ENCODE measurements at regions not wholly inside any gene's neighbourhood (a gene's known extent, or its start where the extent isn't known, plus 50 kb on each side); places are given as distances from the start of the nearest gene placed in this dataset.

DNA sequence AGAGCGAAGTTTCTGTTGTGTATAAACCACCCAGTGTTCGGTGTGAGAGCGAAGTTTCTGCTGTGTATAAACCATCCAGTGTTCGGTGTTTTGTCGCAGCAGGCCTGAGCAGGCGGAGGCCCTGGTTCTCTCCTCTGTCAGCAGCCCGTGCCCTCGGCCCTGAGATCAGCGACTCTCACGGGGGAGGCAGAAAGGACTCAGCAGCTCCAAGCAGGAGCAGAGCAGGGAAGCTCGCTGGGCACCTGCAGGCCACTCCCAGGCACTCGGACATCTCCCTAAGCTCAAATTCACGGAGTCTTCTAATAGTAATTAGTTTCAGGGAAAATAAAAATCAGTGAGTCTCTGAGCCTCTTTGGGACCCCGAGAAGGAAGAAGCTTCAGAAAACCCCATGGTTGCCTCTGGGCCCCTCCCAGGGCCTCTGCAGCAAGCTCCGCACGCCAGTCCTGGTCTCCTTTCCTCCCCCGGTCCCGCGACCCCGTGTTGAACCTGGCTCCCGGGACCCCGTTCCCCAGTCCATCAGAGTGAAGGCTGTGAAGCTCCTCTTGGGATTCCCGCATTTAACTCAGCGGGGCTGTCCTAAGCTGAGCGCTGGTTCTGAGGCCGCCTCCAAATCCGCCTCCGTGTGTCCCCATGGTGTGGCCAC is 81.9 kb upstream of the ADAMTS2 start:
- DNase-seq, result no peak

DNA sequence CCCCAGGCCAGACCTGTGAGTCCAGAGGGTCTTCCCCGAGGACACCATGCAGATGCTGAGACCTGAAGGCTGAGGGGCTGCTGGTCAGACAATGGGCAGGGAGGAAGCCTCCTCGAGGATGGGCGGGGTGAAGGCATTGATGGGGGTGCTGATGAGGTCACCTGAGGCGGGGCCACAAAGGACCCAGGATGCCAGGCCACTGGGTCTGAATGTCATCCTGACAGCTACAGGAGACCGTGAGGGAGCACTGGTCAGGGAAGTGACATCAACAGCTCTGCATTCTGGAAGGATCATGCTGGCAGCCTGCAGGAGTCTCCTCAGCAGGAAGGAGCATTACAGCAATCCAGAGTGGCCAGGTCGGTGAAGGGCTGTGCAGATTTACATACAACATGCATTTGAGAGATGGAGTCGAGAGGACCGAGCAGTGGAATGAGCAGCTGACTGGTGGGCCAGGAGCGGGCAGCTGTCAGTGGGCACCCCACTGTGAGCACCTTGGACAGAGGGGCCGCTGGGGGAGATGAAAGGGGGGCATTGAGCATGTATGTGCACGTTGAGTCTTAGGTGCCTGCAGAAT is 77.7 kb upstream of the ADAMTS2 start:
- DNase-seq, result no peak

DNA sequence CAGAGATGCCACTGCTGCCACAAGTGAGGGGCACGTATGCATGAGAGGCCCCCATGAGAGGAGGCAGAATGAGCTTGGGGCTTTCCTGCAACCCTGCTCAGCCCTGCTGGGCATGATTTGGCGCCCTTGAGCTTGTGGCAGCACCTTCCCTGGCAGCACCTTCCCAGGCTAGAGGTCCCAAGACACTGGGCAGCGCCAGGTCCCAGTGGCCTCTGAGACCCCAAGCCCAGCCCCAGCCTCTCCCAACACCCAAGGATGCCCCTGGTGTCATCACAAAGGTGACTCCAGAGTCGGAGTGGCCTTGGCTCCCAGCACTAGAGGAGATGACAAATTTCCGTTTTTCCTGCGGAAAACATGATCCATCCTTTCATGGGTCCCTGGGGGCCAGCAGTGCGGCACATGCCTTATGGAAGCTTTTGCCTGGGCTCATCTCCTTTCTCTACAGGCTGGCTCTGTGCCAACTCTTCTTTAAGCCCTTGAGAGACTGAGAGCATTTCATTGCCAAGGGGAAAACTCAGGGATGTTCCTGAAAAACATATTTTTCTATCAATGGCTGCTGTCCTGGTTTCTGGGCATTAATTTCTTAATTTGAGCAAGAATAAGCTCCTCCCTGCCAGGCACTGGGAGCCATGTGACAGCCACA is 77.1 kb upstream of the ADAMTS2 start:
- peak in 1 of 2 experiments; percentile 10 for DNase-seq

GRCh38 chr5:179421144-179421901 is 76.1 kb upstream of the ADAMTS2 start:
- no peak for DNase-seq

DNA sequence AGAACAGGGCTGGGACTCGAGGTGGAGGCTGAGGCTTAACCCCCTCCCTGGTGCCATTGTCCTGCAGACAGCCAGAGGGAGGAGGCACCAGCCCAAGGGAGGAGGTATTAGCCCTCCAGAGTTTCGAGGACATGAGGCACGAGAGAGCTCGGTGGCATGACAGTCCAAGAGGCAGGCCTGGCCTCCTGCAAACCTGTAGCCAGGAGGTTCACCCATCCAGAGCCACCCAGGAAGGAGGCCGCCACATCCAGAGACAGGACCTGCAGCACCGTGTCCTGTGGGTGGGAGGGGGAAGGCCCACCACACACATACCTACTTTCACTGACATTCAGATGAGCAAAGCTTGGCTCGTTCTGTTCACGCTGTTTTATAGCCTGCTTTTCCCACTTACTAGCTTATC is 75.2 kb upstream of the ADAMTS2 start:
- no peak for DNase-seq

DNA sequence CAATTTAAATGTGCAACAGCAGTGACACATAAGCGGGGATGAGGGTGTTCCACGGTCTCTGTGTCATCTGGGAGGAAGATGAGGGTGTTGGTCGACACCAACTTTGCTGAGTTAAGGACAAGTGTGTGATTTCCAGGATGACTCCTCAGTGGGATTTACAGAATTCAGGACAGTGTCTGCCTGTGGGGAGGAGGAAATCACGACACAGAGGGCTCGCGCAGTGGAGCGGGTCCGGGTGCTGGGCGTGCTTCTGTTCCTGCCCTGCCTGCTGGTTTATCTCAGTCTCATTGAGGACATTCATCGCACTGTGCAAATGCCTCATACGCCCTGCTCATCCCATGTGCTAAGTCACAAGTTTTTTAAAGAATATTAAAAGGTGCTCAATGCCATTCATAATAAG is 73.7 kb upstream of the ADAMTS2 start:
- DNase-seq, result no peak

DNA sequence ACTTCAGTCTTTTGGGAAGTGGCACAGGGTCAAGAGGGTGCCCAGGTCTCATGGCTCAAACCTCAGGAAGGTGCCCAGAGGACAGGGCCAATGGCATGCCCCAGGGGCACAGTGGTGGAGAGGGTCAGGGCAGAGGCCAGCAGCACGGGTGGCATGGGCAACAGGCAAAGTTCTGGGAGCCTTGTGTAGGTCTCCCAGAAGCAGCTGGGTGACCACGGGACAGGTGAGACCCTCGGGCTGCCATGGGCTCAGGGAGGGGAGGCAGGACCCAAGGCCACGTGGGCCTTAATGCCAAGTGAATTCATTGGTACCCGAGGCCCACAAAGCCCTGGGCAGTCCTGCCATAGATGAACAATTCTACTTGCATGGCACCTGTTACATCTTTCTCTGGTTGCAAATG is 72.4 kb upstream of the ADAMTS2 start:
- DNase-seq, result no peak

- DNase-seq, result peak; percentile 64 to 81
Measured at GRCh38 chr5:179417016-179417415, 71.8 kb upstream of the ADAMTS2 start.

DNA sequence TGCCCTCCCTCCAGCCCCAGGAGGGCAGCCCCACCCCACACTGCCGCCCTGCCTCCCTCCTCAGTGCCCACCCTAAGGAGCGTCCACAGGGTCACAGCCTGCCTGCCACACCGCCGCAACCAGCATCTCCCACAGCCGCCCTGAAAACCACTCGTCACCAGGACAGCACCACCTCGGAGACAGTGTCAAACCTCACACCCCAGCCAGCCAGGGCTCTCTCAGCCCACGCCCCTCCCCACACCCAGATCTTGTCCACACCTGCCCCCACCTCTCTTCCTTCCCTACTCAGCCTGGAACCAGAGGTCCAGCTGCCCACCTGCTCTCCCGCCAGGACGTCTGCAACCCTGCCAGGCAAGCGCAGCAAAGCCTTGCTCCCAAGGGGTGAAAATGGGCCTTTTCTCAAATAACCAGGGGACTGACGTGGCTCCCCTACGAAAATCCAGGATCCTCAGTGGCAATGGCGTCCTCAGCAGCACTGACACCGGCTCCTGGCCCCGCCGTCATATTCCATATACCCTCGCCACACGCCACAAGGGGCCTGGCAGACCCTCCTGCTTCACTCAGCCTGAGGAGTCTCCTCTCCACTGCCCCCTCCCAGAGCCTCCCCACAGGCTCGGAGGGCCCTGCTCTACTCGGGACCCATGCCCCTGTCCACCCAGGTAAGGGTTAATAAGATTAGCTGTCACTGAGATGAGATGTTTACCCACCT is 71.0 kb upstream of the ADAMTS2 start:
- peak in 1 of 2 experiments; percentile 33 for DNase-seq

DNA sequence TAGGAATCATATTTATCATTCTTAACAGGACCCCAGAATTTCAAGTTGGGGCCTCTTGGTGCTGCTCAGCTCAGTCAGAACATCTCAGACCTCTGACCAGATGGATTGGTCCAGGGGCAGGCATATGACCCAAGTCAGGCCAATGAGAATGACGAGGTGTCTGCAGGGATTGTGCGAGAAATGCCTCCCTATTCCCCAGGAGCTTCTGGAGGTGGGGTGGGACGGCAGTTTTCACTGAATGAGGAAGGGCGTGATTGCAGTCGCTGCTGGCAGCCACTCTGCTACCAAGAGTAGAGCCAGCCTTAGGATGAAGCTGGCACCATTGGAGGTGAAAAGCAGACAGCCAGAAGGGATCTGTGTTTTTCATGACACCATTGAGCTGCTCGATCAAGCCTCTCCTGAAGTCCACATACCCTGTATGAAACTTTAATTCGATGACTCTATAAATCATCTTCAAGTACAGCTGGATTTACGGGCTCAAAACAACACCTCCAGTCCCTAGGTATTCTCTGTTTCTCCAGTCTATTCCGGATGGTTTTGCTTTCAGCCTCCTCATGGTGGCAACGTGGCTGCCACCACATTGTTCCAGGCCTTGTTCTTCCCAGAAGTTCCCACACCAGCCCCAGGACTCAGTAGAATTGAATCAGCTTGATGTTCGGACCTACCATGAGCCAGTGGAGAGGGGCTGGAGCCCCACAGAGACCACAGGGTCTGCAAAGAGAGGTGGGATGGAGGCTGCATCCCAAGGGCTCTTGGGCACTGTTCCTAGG is 70.2 kb upstream of the ADAMTS2 start:
- no peak for DNase-seq

DNA sequence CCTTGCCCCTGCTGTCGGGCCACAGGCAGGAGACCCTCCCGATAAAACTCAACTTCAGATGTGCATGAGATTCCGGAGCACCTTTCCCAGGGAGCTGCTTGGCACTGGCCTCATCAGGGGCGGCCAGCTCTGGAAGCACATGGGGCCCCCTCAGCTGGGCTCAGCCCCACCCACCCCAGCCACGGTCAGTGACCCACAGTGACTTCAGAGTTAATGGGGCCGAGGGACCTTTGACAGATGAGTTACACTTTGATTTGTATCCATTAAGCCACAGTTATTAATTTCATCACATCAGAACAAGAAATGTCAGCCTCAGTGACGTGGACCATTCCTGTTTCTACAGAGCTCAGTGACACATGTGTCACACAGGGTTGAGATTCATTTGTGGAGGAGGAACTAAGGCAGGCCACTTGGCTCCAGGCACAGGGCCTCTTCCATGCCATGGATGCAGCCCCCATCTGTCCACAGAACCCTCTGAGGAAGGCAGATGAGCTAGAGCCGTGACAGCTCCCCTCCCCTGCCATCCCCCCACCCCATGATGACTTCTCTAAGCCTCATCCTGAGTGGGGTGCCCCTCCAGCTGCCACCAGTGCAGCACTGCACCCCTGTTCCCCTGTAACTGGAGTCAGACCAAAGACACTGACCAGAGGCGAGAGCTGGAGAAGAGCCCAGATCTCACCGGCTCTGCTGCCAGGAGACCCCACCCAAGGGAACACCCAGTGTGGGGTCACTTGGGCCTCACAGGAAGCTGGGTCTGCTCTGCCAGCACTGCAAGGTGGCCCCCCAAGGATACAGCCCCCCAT is 69.4 kb upstream of the ADAMTS2 start:
- no peak for DNase-seq

DNA sequence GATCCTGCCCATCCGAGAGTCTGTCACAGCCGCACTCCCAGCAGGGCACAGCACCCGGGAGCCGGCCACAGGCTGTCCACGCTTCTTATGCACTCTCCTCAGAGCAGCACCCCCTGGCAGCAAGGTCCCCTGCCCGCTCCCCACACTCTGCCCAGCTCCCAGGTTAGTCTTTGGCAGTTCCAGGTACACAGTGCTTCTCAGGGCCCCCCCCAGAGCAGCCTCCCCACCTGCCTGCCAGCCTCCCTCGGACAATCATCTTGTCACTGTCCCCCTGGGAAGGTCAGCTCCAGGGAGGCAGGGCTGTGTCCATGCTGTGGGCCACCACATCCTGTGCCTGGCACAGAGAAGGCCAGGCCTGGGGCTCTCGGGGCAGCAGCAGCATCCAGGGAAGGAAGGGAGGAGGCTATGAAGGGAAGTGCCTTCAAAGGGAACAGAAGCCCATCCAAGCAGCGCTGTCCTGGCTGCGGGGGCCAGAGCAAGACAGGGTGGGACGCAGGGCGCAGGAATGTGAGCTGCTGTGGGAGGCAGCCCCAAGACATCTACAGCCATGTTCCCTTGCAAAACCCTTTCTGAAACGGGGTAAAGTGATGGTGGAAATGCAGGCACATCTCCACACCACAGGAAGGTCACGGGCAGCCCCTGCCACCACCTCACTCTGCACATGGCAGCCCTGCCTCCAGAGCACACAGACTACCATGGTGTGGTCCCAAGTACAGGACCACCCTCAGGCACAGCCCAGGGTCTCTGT is 68.6 kb upstream of the ADAMTS2 start:
- no peak for DNase-seq

GRCh38 chr5:179413086-179413690 is 67.9 kb upstream of the ADAMTS2 start:
- no peak for DNase-seq

DNA sequence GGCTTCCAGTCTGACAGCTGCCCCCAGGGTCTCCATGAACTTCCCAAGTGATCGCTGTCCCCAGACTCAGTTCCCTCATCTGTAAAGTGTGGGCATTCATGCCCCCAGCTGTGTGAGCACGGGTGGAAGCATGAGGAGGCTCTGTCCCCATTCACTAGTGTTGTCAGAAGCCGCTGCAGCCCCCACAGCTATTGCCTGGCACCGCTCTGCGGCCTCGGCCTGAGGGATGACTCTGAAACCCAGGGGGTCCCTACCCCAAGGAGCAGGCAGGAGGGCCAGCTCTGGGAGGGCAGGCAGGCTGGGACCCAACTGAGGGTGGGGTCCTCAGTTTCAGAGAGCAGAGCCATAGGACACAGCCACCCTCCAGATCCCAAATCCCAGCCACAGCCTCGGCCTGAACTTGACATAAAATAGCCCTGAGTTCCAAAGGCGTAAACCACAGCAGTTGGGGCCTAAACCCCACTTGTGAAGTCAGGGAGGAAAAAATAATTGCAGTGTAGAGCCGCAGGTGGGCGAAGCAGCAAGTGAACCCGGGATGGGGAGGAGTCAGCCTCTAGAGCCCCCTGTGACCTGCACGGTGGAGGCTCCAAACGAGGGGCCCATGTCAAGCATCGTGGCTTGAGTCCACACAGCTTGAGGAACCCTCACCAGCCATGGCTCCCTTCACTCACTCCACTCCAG is 66.0 kb upstream of the ADAMTS2 start:
- DNase-seq, result no peak

- no peak for DNase-seq
Measured at GRCh38 chr5:179410291-179411160, 65.3 kb upstream of the ADAMTS2 start.

DNA sequence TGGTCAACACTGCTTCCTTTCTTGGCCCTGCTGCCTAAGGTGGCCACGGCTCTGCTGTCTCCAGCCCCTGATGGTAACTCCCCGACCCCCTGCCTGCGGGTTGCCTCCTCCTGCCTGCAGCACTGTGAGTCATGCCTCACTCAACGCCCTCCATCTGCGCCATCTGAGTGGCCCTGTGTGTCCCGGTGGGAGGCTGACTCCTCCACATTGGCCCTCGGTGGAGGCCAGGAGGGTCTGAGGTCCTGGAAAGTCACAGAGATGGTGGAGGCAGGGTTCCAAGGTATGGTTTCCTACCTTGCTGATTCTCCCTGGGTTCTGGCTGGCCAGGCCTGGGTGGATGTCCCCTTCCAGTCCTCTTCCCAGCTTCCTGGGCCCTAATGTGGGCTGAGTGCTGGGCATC is 64.5 kb upstream of the ADAMTS2 start:
- no peak for DNase-seq

DNA sequence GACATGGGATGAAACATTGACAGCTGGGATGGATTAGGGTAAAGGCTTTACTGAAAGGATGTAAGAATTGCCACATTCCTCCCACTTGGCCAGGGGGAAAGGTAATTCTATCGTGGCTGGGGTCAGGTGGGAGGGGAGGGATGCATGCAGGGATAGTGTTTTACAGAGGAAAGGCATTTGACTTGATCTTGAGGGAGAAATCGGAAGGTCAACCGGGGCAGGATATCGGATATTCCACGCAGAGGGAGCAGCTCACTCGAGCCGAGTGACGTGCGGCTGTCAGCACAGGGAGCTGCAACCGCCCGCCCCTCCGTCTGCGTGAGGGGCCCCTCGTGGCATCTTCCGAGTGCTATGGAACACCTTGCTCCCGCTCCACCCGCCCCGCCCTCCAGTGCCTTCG is 63.4 kb upstream of the ADAMTS2 start:
- DNase-seq, result no peak

Measured in NCI-H526 (cell line).